Calu3 (cell line): ENCODE measurements at regions not wholly inside any gene's neighbourhood (a gene's known extent, or its start where the extent isn't known, plus 50 kb on each side); places are given as distances from the start of the nearest gene placed in this dataset.

Experiments
- BruUV-seq: library from RNA; stranded (reverse); fragments of 400-500 nt; replicated peaks from 2 replicates; lab custom pipeline; 2021; lab: Mats Ljungman, UMichigan
- CTCF ChIA-PET: fragments of 300-600 bp; sonication (Branson Sonifier 250); formaldehyde crosslinking; loops from one replicate; lab custom pipeline; 2022; ENCODE audit warnings: antibody characterized with exemption; lab: Charles Lee
- DNase-seq: peaks from one replicate; pipeline ENCODE4 v3.0.0; 2022
- H3K27ac Mint-ChIP-seq: one replicate; pipeline ENCODE4 v1.8.0; 2022; ENCODE audit warnings: mixed read lengths; ENCODE audit not compliant: unreplicated experiment
- H3K27me3 Mint-ChIP-seq: one replicate; pipeline ENCODE4 v1.8.0; 2022; ENCODE audit warnings: mixed read lengths; ENCODE audit not compliant: unreplicated experiment
- H3K36me3 Mint-ChIP-seq: one replicate; pipeline ENCODE4 v1.8.0; 2022; ENCODE audit warnings: mild to moderate bottlenecking, moderate library complexity, mixed read lengths; ENCODE audit not compliant: insufficient read depth, unreplicated experiment
- H3K4me1 Mint-ChIP-seq: one replicate; pipeline ENCODE4 v1.8.0; 2022; ENCODE audit warnings: mild to moderate bottlenecking, low read depth, mixed read lengths; ENCODE audit not compliant: unreplicated experiment
- H3K4me3 Mint-ChIP-seq: one replicate; pipeline ENCODE4 v1.8.0; 2022; ENCODE audit warnings: mild to moderate bottlenecking, low read depth, moderate library complexity, mixed read lengths; ENCODE audit not compliant: unreplicated experiment
- H3K9me3 Mint-ChIP-seq: one replicate; pipeline ENCODE4 v1.8.0; 2022; ENCODE audit warnings: low read depth, mixed read lengths; ENCODE audit not compliant: unreplicated experiment
- CTCF ChIP-seq: fragments of 200-600 bp; IDR thresholded peaks from one replicate; pipeline ENCODE4 v1.8.0; 2022; ENCODE audit warnings: antibody characterized with exemption; ENCODE audit not compliant: unreplicated experiment
- intact Hi-C: fragments of 100-400 bp; cut with micrococcal nuclease; formaldehyde crosslinking; loops from one replicate; pipeline ENCODE4 v1.10.0; 2022; ENCODE audit not compliant: unreplicated experiment

- no TSS peak for BruUV-seq
- Mint-ChIP-seq H3K27me3 (no peaks in the 10 kb centered on the region), H3K27ac (no peak overlapping the region), H3K4me3 (no peak overlapping the region), H3K36me3 (no peaks in the 10 kb centered on the region), H3K9me3 (peaks cover 2% of the 10 kb centered on the region), H3K4me1 (no peaks in the 10 kb centered on the region)
- TF ChIP-seq CTCF: no peak
- intact Hi-C loops: no loop called here
- no peak for DNase-seq
- CTCF ChIA-PET: no interaction called here
Measured at GRCh38 chr4:14768449-14768848, 233.8 kb upstream of the CPEB2 start.

GRCh38 chr4:14769993-14770392 is 232.3 kb upstream of the CPEB2 start:
- no peak for DNase-seq
- Mint-ChIP-seq H3K9me3 (peaks cover 2% of the 10 kb centered on the region), H3K27ac (no peak overlapping the region), H3K4me1 (no peaks in the 10 kb centered on the region), H3K36me3 (no peaks in the 10 kb centered on the region), H3K27me3 (no peaks in the 10 kb centered on the region), H3K4me3 (no peak overlapping the region)
- no peak for TF ChIP-seq CTCF
- intact Hi-C loops: no loop called here
- BruUV-seq: no TSS peak
- CTCF ChIA-PET: no interaction called here

GRCh38 chr4:14771094-14771493 is 231.2 kb upstream of the CPEB2 start:
- intact Hi-C loops: no loop called here
- CTCF ChIA-PET: no interaction called here

GRCh38 chr4:14771504-14772175 is 230.6 kb upstream of the CPEB2 start:
- intact Hi-C loops: no loop called here
- Mint-ChIP-seq H3K4me3 (no peak overlapping the region), H3K36me3 (no peaks in the 10 kb centered on the region), H3K27me3 (no peaks in the 10 kb centered on the region), H3K4me1 (no peaks in the 10 kb centered on the region), H3K27ac (no peak overlapping the region), H3K9me3 (peaks cover 2% of the 10 kb centered on the region)
- CTCF ChIA-PET: no interaction called here
- BruUV-seq: no TSS peak
- TF ChIP-seq CTCF: no peak
- no peak for DNase-seq

More at GRCh38 chr4:14771094-14771493, 231.2 kb upstream of the CPEB2 start:
- Mint-ChIP-seq H3K4me1 (no peaks in the 10 kb centered on the region), H3K27me3 (no peaks in the 10 kb centered on the region), H3K4me3 (no peak overlapping the region), H3K36me3 (no peaks in the 10 kb centered on the region), H3K9me3 (peaks cover 2% of the 10 kb centered on the region), H3K27ac (no peak overlapping the region)
- no TSS peak for BruUV-seq
- DNase-seq: no peak
- TF ChIP-seq CTCF: no peak
